ENCODE measurements at regions not wholly inside any gene's neighbourhood (a gene's known extent, or its start where the extent isn't known, plus 50 kb on each side); places are given as distances from the start of the nearest gene placed in this dataset.

DNA sequence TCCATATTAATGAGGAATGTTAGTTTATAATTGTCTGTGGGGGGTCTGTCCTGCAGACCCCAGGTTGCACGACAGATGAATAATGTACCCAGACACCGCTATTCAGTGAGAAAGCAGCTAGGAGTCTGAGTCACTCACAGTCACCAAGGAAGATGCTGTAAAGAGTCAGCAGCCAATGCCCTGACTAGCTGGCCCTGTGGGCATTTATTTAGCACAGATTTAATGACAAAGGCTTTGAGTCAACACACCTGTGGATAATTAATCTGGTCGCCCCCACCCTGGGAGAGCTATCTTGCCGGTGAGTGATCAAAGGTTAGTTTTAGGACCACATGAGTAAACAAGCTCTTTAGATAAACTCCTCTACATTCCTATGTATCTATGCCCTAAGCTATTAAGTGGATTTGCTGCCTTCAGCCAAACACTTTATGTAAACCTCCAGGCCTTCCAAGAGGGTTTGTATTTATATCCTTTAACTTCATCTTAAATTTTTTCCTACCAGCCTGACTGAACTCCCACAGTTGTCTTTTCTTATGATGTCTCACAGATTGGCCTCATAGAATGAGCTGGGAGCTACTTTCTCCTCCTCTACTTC, 180.0 kb upstream of the ADCY1 start:
- H3K4me1 ChIP-seq (ENCODE audit: control insufficient read depth in 5 of 5, insufficient read depth in 5 of 5, low read length in 5 of 5) = no peaks in the 10 kb centered on the region
- peaks cover 0 to 14% (median 0%) of the 10 kb centered on the region in 5 donors for H3K9me3 ChIP-seq (ENCODE audit: control insufficient read depth in 5 of 5, low read length in 5 of 5)
- no peak overlapping the region for H3K4me3 ChIP-seq (ENCODE audit: low read depth in 1 of 5, low read length in 5 of 5)
- H3K9ac ChIP-seq (ENCODE audit: low read length in 5 of 5) = no peak overlapping the region
- H3K27me3 ChIP-seq (ENCODE audit: control insufficient read depth in 5 of 5, insufficient read depth in 4 of 5, low read length in 5 of 5) = no peaks in the 10 kb centered on the region
- H3K36me3 ChIP-seq (ENCODE audit: control insufficient read depth in 5 of 5, insufficient read depth in 5 of 5, low read length in 5 of 5) = no peaks in the 10 kb centered on the region
- no peak overlapping the region for H3K27ac ChIP-seq (ENCODE audit: low read depth, low read length)

DNA sequence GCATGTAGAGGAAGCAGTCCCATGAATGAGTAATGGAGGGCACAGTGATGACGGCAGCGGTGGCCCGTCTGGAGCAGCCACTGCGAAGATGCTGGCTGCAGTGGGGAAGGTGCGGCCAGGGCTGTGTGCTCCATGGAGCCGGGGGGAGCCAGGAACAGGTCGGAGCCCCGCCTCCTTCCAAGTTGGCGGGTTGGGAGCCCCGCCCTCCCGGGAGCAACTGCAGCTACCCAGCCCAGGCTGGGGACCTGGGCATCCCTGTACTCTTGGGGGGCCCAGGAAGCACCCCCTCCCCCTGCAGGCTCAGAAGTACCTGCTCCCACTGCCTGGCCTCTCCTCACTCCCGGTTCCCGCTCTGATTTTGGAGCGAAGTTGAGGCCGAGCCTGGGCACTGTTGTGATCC, 175.1 kb upstream of the ADCY1 start:
- no peak overlapping the region for H3K9ac ChIP-seq (ENCODE audit: low read length in 5 of 5)
- peaks cover 0 to 4% (median 0%) of the 10 kb centered on the region in 5 donors for H3K27me3 ChIP-seq (ENCODE audit: control insufficient read depth in 5 of 5, insufficient read depth in 4 of 5, low read length in 5 of 5)
- H3K4me1 ChIP-seq (ENCODE audit: control insufficient read depth in 5 of 5, insufficient read depth in 5 of 5, low read length in 5 of 5) = no peaks in the 10 kb centered on the region
- H3K4me3 ChIP-seq (ENCODE audit: low read depth in 1 of 5, low read length in 5 of 5) = no peak overlapping the region
- no peaks in the 10 kb centered on the region for H3K36me3 ChIP-seq (ENCODE audit: control insufficient read depth in 5 of 5, insufficient read depth in 5 of 5, low read length in 5 of 5)
- H3K9me3 ChIP-seq (ENCODE audit: control insufficient read depth in 5 of 5, low read length in 5 of 5) = peaks cover 0 to 16% (median 9%) of the 10 kb centered on the region in 5 donors
- no peak overlapping the region for H3K27ac ChIP-seq (ENCODE audit: low read depth, low read length)

DNA sequence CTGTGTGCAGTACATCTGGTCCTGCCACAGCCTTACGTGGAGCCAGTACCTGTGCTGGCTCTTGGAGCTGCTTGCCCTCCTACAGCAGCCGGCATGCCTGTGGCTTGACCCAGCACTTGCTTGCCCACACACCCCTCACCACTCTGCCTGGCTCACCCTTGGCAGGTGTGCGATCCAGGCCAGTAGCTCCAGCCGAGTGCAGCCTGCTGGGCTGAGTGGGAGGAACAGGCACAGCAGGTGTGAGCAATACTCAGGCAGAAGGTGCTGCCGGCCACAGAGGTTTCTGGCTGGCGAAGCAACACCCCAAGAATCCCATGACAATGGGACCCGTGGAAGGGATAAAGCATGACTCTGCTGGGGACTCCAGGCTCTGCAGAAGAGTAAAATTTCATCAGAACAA, 173.5 kb upstream of the ADCY1 start:
- no peak overlapping the region for H3K4me3 ChIP-seq (ENCODE audit: low read depth in 1 of 5, low read length in 5 of 5)
- no peak overlapping the region for H3K27ac ChIP-seq (ENCODE audit: low read depth, low read length)
- H3K9ac ChIP-seq (ENCODE audit: low read length in 5 of 5) = no peak overlapping the region
- H3K36me3 ChIP-seq (ENCODE audit: control insufficient read depth in 5 of 5, insufficient read depth in 5 of 5, low read length in 5 of 5) = no peaks in the 10 kb centered on the region
- H3K27me3 ChIP-seq (ENCODE audit: control insufficient read depth in 5 of 5, insufficient read depth in 4 of 5, low read length in 5 of 5) = peaks cover 0 to 4% (median 0%) of the 10 kb centered on the region in 5 donors
- no peaks in the 10 kb centered on the region for H3K4me1 ChIP-seq (ENCODE audit: control insufficient read depth in 5 of 5, insufficient read depth in 5 of 5, low read length in 5 of 5)
- H3K9me3 ChIP-seq (ENCODE audit: control insufficient read depth in 5 of 5, low read length in 5 of 5) = peaks cover 0 to 11% (median 7%) of the 10 kb centered on the region in 5 donors

DNA sequence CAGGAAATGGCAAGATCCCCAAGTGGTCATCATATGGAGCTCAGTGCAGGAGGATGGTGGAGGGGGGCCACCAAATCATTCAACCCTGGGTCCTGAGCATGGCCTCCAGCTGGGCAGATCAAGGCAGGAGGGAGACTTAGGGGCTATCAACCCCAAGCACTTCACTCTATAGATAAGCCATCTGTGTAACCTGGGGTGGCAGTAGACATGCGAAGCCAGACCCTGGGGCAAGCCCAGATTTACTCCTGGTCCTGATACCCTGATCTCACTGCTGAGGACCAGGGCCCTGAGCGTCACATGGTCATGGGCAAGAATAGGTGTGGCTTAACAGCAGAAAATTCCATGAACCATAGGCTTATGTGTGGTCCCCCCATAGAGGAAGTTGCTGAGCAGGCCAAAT, 173.0 kb upstream of the ADCY1 start:
- Histone ChIP-seq H3K4me3 (ENCODE audit: low read depth in 1 of 5, low read length in 5 of 5) (no peak overlapping the region), H3K4me1 (ENCODE audit: control insufficient read depth in 5 of 5, insufficient read depth in 5 of 5, low read length in 5 of 5) (no peaks in the 10 kb centered on the region), H3K27me3 (ENCODE audit: control insufficient read depth in 5 of 5, insufficient read depth in 4 of 5, low read length in 5 of 5) (peaks cover 0 to 4% (median 0%) of the 10 kb centered on the region in 5 donors), H3K9ac (ENCODE audit: low read length in 5 of 5) (no peak overlapping the region), H3K27ac (ENCODE audit: low read depth, low read length) (no peak overlapping the region), H3K36me3 (ENCODE audit: control insufficient read depth in 5 of 5, insufficient read depth in 5 of 5, low read length in 5 of 5) (no peaks in the 10 kb centered on the region), H3K9me3 (ENCODE audit: control insufficient read depth in 5 of 5, low read length in 5 of 5) (peaks cover 0 to 11% (median 7%) of the 10 kb centered on the region in 5 donors)

DNA sequence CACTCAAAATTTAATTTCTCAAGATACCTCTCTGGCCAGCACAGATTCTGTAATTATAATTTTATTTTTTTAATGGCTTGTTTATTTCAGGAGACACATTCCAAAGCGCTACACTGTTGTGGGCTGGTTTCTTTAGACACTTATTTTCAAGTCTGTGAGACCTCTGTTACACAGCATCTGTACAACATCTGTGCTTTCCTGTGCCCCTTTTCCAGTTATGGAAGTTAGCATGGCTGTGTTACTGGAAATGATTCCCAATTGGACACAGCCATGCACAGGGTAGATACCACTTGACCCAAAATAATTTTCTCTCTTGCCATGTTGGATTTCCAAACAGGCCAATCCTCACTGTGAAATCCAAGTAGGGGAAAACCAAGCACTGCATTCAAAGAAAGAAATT, 172.3 kb upstream of the ADCY1 start:
- no peaks in the 10 kb centered on the region for H3K36me3 ChIP-seq (ENCODE audit: control insufficient read depth in 5 of 5, insufficient read depth in 5 of 5, low read length in 5 of 5)
- H3K4me3 ChIP-seq (ENCODE audit: low read depth in 1 of 5, low read length in 5 of 5) = no peak overlapping the region
- no peak overlapping the region for H3K27ac ChIP-seq (ENCODE audit: low read depth, low read length)
- H3K27me3 ChIP-seq (ENCODE audit: control insufficient read depth in 5 of 5, insufficient read depth in 4 of 5, low read length in 5 of 5) = peaks cover 0 to 4% (median 0%) of the 10 kb centered on the region in 5 donors
- no peak overlapping the region for H3K9ac ChIP-seq (ENCODE audit: low read length in 5 of 5)
- H3K9me3 ChIP-seq (ENCODE audit: control insufficient read depth in 5 of 5, low read length in 5 of 5) = peaks cover 0 to 11% (median 7%) of the 10 kb centered on the region in 5 donors
- H3K4me1 ChIP-seq (ENCODE audit: control insufficient read depth in 5 of 5, insufficient read depth in 5 of 5, low read length in 5 of 5) = no peaks in the 10 kb centered on the region

DNA sequence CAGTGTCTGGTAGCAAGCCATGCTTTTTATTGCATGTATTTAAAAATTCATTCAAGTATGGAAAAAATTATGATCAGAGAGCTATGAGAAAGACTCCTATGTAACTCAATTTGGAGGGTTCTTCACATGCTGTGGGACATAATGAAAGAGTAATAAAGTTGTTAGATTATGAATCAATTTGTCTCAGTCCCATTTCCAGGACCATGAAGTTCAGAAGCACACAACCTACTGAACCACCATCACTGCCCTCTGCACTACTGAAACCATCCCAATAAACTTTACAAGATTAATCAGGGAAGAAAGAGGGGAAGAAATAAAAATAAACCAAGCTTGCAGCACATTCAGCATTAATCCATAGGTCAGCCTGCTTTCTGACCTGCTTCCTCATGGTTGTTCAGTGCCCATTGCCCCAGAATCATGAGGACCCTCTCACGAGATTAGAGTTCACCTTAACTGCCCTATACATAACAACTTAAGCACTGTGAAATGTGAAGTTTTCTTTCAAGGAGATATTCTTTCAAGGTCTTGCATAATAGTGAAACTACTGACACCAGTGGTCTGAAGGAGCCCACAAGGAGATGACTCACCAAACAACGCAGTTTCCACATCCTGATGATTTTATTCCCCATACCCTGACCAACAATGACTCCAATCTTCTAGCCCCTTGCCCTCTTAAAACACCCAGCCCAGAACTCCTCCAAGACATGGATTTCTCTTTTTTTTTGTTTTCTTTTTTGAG, 171.5 kb upstream of the ADCY1 start:
- H3K27ac ChIP-seq (ENCODE audit: low read depth, low read length) = no peak overlapping the region
- H3K4me3 ChIP-seq (ENCODE audit: low read depth in 1 of 5, low read length in 5 of 5) = no peak overlapping the region
- H3K9ac ChIP-seq (ENCODE audit: low read length in 5 of 5) = no peak overlapping the region
- H3K36me3 ChIP-seq (ENCODE audit: control insufficient read depth in 5 of 5, insufficient read depth in 5 of 5, low read length in 5 of 5) = no peaks in the 10 kb centered on the region
- no peaks in the 10 kb centered on the region for H3K4me1 ChIP-seq (ENCODE audit: control insufficient read depth in 5 of 5, insufficient read depth in 5 of 5, low read length in 5 of 5)
- H3K27me3 ChIP-seq (ENCODE audit: control insufficient read depth in 5 of 5, insufficient read depth in 4 of 5, low read length in 5 of 5) = peaks cover 0 to 4% (median 0%) of the 10 kb centered on the region in 5 donors
- H3K9me3 ChIP-seq (ENCODE audit: control insufficient read depth in 5 of 5, low read length in 5 of 5) = peaks cover 0 to 11% (median 7%) of the 10 kb centered on the region in 5 donors

DNA sequence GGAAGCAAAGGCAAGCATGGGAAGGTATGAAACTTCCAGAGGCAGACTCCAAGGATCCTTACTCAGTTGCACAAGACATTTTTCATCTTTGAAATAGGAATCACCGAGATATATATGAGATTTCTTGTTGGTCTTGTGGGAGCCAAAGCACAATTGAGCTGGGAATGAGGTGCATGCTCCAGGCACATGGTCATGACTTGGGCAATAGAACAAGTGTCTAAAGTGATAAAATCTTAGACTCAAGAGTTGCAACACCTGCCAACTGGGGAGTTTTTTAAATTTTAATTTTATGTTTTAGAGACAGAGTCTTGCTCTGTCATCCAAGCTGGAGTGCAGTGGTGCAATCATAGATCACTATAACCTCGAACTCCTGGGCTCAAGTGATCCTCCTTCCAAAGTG, 169.5 kb upstream of the ADCY1 start:
- Histone ChIP-seq H3K9me3 (ENCODE audit: control insufficient read depth in 5 of 5, low read length in 5 of 5) (peaks cover 0 to 11% (median 10%) of the 10 kb centered on the region in 5 donors), H3K27me3 (ENCODE audit: control insufficient read depth in 5 of 5, insufficient read depth in 4 of 5, low read length in 5 of 5) (peaks cover 0 to 4% (median 2%) of the 10 kb centered on the region in 5 donors), H3K4me3 (ENCODE audit: low read depth in 1 of 5, low read length in 5 of 5) (no peak overlapping the region), H3K36me3 (ENCODE audit: control insufficient read depth in 5 of 5, insufficient read depth in 5 of 5, low read length in 5 of 5) (no peaks in the 10 kb centered on the region), H3K4me1 (ENCODE audit: control insufficient read depth in 5 of 5, insufficient read depth in 5 of 5, low read length in 5 of 5) (no peaks in the 10 kb centered on the region), H3K27ac (ENCODE audit: low read depth, low read length) (no peak overlapping the region), H3K9ac (ENCODE audit: low read length in 5 of 5) (no peak overlapping the region)

DNA sequence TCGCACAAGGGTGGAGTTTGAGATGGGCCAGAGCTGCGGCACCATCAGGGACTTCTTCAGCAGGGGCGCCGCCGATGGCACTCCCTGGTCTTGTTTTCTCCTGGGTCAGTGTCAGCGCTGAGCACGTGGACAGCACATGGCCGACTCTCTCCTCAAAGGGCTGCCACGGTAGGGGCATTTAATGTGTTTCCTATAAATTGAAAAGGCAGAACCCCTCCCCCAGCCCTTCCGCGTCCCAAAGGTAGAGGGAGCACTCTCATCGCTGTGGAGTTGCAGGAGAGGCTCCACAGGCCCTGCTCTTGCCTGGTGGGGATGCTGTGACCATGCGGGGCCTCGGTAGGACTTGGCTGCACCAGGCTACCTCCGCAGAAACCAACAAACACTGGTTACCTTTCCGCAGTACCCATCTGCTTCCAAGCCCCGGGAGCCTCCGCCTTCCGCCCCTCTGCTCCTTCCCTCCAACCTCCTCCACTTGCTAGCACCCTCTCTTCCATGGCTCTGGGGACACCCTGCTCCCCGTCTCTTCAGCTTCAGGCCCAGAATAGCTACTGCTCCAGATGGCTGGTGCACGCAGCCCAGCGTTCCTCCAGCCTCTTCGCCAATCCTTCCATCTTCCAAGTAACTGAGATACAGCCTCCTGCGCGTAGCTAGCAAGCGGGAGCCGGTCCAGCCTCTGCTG, 166.3 kb upstream of the ADCY1 start:
- H3K36me3 ChIP-seq (ENCODE audit: control insufficient read depth in 5 of 5, insufficient read depth in 5 of 5, low read length in 5 of 5) = no peaks in the 10 kb centered on the region
- H3K27ac ChIP-seq (ENCODE audit: low read depth, low read length) = no peak overlapping the region
- no peak overlapping the region for H3K4me3 ChIP-seq (ENCODE audit: low read depth in 1 of 5, low read length in 5 of 5)
- peaks cover 0 to 4% (median 0%) of the 10 kb centered on the region in 5 donors for H3K27me3 ChIP-seq (ENCODE audit: control insufficient read depth in 5 of 5, insufficient read depth in 4 of 5, low read length in 5 of 5)
- H3K9ac ChIP-seq (ENCODE audit: low read length in 5 of 5) = no peak overlapping the region
- no peaks in the 10 kb centered on the region for H3K4me1 ChIP-seq (ENCODE audit: control insufficient read depth in 5 of 5, insufficient read depth in 5 of 5, low read length in 5 of 5)
- H3K9me3 ChIP-seq (ENCODE audit: control insufficient read depth in 5 of 5, low read length in 5 of 5) = peaks cover 0 to 22% (median 17%) of the 10 kb centered on the region in 5 donors

DNA sequence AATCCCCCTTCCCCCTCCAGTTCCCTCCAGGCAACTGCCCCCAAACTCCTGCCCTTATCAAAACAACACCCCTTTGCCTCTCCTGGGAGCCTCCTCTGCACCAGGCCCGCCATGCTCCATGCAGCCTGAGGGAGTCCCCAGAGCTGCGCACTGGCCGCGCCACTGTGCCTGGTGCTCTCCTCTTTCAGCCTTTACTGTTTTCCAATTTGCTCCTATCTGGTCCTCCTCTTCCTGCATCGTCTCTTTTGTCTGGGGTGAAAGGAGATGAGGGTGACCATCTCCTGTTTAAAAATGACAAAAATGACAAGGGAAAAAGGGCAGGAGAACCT, 165.8 kb upstream of the ADCY1 start:
- Histone ChIP-seq H3K4me1 (ENCODE audit: control insufficient read depth in 5 of 5, insufficient read depth in 5 of 5, low read length in 5 of 5) (no peaks in the 10 kb centered on the region), H3K9ac (ENCODE audit: low read length in 5 of 5) (no peak overlapping the region), H3K4me3 (ENCODE audit: low read depth in 1 of 5, low read length in 5 of 5) (no peak overlapping the region), H3K27me3 (ENCODE audit: control insufficient read depth in 5 of 5, insufficient read depth in 4 of 5, low read length in 5 of 5) (peaks cover 0 to 4% (median 0%) of the 10 kb centered on the region in 5 donors), H3K36me3 (ENCODE audit: control insufficient read depth in 5 of 5, insufficient read depth in 5 of 5, low read length in 5 of 5) (no peaks in the 10 kb centered on the region), H3K27ac (ENCODE audit: low read depth, low read length) (no peak overlapping the region), H3K9me3 (ENCODE audit: control insufficient read depth in 5 of 5, low read length in 5 of 5) (peaks cover 0 to 20% (median 15%) of the 10 kb centered on the region in 5 donors)

DNA sequence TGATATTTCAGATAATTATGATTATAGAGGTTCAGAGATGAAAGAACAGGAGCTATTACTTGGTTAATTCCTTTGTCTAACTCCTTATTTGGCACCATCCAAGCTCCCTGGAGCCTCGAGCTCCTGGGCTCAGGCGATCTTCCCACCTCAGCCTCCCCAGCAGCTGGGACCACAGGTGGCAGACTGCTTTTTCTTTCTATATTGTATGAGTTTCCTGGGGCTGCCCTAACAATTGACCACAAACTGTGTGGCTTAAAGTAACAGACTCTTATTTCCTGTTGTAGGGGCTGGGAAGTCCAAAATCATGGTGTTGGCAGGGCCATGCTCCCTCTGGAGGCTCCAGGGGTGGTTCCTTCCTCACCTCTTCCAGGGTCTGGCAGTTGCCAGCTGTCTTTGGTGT, 163.3 kb upstream of the ADCY1 start:
- no peaks in the 10 kb centered on the region for H3K36me3 ChIP-seq (ENCODE audit: control insufficient read depth in 5 of 5, insufficient read depth in 5 of 5, low read length in 5 of 5)
- no peak overlapping the region for H3K9ac ChIP-seq (ENCODE audit: low read length in 5 of 5)
- peaks cover 0 to 4% (median 0%) of the 10 kb centered on the region in 5 donors for H3K27me3 ChIP-seq (ENCODE audit: control insufficient read depth in 5 of 5, insufficient read depth in 4 of 5, low read length in 5 of 5)
- no peak overlapping the region for H3K27ac ChIP-seq (ENCODE audit: low read depth, low read length)
- H3K4me3 ChIP-seq (ENCODE audit: low read depth in 1 of 5, low read length in 5 of 5) = no peak overlapping the region
- H3K4me1 ChIP-seq (ENCODE audit: control insufficient read depth in 5 of 5, insufficient read depth in 5 of 5, low read length in 5 of 5) = no peaks in the 10 kb centered on the region
- peaks cover 0 to 13% (median 10%) of the 10 kb centered on the region in 5 donors for H3K9me3 ChIP-seq (ENCODE audit: control insufficient read depth in 5 of 5, low read length in 5 of 5)

Data from subcutaneous abdominal adipose tissue (tissue), 5 donors.